HepG2 (cell line): ENCODE measurements at regions not wholly inside any gene's neighbourhood (a gene's known extent, or its start where the extent isn't known, plus 50 kb on each side); places are given as distances from the start of the nearest gene placed in this dataset.

Experiments used
- ARNT2 ChIP-seq: sonication (generic); formaldehyde crosslinking; IDR thresholded peaks from 2 replicates; pipeline ENCODE4 v1.8.0; 2022; ENCODE audit warnings: mild to moderate bottlenecking, low read depth, missing genetic modification reagents, moderate library complexity
- CEBPB ChIP-seq: IDR thresholded peaks from 2 replicates; pipeline ENCODE4 v1.6.1; 2011; ENCODE audit warnings: low read depth, low read length, improper control_type of control experiment, borderline replicate concordance
- CTCF ChIP-seq: sonication (generic); formaldehyde crosslinking; IDR thresholded peaks from 2 replicates; pipeline ENCODE4 v1.5.0; 2020; ENCODE audit warnings: mild to moderate bottlenecking, missing genetic modification reagents, moderate library complexity
- EZH2 ChIP-seq: conservative IDR thresholded peaks from 2 replicates; pipeline ENCODE4 v1.6.1; 2012; ENCODE audit warnings: mild to moderate bottlenecking, low read depth, low read length, moderate library complexity
- JUND ChIP-seq: sonication (generic); formaldehyde crosslinking; IDR thresholded peaks from 2 replicates; pipeline ENCODE4 v1.8.0; 2022; ENCODE audit warnings: mild to moderate bottlenecking, missing genetic modification reagents
- MAX ChIP-seq: IDR thresholded peaks from 2 replicates; pipeline ENCODE4 v1.6.1; 2012; ENCODE audit warnings: inconsistent platforms
- MYNN ChIP-seq: sonication (generic); formaldehyde crosslinking; IDR thresholded peaks from 2 replicates; pipeline ENCODE4 v1.4.0; 2020; ENCODE audit warnings: mild to moderate bottlenecking, low read depth, missing genetic modification reagents
- NFYB ChIP-seq: sonication (generic); formaldehyde crosslinking; IDR thresholded peaks from 2 replicates; pipeline ENCODE4 v1.4.0; 2020; ENCODE audit warnings: missing genetic modification reagents
- PAX8 ChIP-seq: sonication (generic); formaldehyde crosslinking; IDR thresholded peaks from 2 replicates; pipeline ENCODE4 v1.8.0; 2022; ENCODE audit warnings: mild to moderate bottlenecking, missing genetic modification reagents, borderline replicate concordance
- POLR2AphosphoS5 ChIP-seq: IDR thresholded peaks from 2 replicates; pipeline ENCODE4 v1.6.1; 2012; ENCODE audit warnings: low read depth, low read length
- TAF1 ChIP-seq: sonication (generic); formaldehyde crosslinking; IDR thresholded peaks from 2 replicates; pipeline ENCODE4 v1.4.0; 2020; ENCODE audit warnings: missing genetic modification reagents
- ZNF253 ChIP-seq: sonication (generic); formaldehyde crosslinking; IDR thresholded peaks from 2 replicates; pipeline ENCODE4 v1.8.0; 2022; ENCODE audit warnings: mild to moderate bottlenecking, missing genetic modification reagents, borderline replicate concordance
- ZNF572 ChIP-seq: sonication (generic); formaldehyde crosslinking; IDR thresholded peaks from 2 replicates; pipeline ENCODE4 v1.5.1; 2020; ENCODE audit warnings: mild to moderate bottlenecking, missing genetic modification reagents

- TF ChIP-seq MYNN (no peak), EZH2 (no peak), NFYB (CRISPR knock-in tag) (no peak), ZNF253 (no peak), PAX8 (CRISPR knock-in tag) (no peak), JUND (CRISPR knock-in tag) (no peak), CEBPB (no peak), POLR2AphosphoS5 (no peak), ARNT2 (CRISPR knock-in tag) (no peak), TAF1 (CRISPR knock-in tag) (no peak), CTCF (CRISPR knock-in tag) (no peak), ZNF572 (CRISPR knock-in tag) (no peak), MAX (no peak)
These were observed 143.3 kb downstream of the SIPA1L2 start for GRCh38 chr1:232486454-232487207.
